Lower lobe of right lung (tissue), 2 donors: ENCODE measurements at regions not wholly inside any gene's neighbourhood (a gene's known extent, or its start where the extent isn't known, plus 50 kb on each side); places are given as distances from the start of the nearest gene placed in this dataset.

Experiments used
- ATAC-seq, 2 donors: fragments of 200-7000 bp; cut with Tn5 transposase; one replicate each; pipeline ENCODE4 v1.9.1; 2020 to 2022; ENCODE audit warnings: mild to moderate bottlenecking in 2 of 2, moderate library complexity in 2 of 2
- DNase-seq: peaks from one replicate; pipeline ENCODE4 v3.0.0-alpha.2; 2020
- H3K27ac ChIP-seq: fragments of 200-600 bp; one replicate; pipeline ENCODE4 v1.8.0; 2022
- H3K27me3 ChIP-seq: fragments of 200-600 bp; one replicate; pipeline ENCODE4 v1.8.0; 2022; ENCODE audit warnings: low read depth
- H3K36me3 ChIP-seq: fragments of 200-600 bp; one replicate; pipeline ENCODE4 v1.8.0; 2022; ENCODE audit warnings: mild to moderate bottlenecking
- H3K4me1 ChIP-seq: fragments of 200-600 bp; one replicate; pipeline ENCODE4 v1.8.0; 2022
- H3K4me3 ChIP-seq: fragments of 200-600 bp; one replicate; pipeline ENCODE4 v1.8.0; 2022; ENCODE audit warnings: mild to moderate bottlenecking
- H3K9me3 ChIP-seq: fragments of 200-600 bp; one replicate; pipeline ENCODE4 v1.8.0; 2022
- intact Hi-C: fragments of 100-400 bp; cut with DNase I; formaldehyde crosslinking; loops from one replicate; pipeline ENCODE4 v1.11.0; 2022
- TF ChIP-seq, protein P1 (sequence below): fragments of 200-600 bp; IDR thresholded peaks from one replicate; pipeline ENCODE4 v1.8.0; 2022; ENCODE audit warnings: antibody characterized with exemption, mild to moderate bottlenecking
- donor health status: DM: no; HTN: yes; CAD: no; lungs with severe emphysema.

DNA sequence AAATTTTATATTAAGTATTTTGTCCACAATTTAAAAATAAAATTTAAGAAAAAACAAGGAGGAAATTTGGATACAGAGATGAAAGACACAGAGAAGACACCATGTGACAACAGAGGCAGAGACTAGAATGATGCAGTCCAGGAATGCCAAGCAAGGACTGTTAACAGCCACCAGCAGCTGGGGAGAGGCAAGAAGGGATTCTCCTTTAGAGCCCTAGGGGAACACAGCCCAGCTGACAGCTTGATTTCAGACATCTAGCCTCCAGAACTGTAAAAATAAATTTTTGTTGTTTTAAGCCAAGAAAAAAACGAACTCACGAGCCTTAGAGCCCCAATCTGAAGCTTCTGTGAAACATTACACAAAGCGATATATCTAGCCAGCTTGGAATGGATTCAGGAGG, 198.5 kb downstream of the ZNF648 start:
- ATAC-seq (no peak), DNase-seq (no peak)
- intact Hi-C loops = no loop called here
- no peaks in the 10 kb centered on the region for H3K9me3 ChIP-seq
- no peaks in the 10 kb centered on the region for H3K4me1 ChIP-seq
- H3K4me3 ChIP-seq = no peak overlapping the region
- TF ChIP-seq, protein P1, sequence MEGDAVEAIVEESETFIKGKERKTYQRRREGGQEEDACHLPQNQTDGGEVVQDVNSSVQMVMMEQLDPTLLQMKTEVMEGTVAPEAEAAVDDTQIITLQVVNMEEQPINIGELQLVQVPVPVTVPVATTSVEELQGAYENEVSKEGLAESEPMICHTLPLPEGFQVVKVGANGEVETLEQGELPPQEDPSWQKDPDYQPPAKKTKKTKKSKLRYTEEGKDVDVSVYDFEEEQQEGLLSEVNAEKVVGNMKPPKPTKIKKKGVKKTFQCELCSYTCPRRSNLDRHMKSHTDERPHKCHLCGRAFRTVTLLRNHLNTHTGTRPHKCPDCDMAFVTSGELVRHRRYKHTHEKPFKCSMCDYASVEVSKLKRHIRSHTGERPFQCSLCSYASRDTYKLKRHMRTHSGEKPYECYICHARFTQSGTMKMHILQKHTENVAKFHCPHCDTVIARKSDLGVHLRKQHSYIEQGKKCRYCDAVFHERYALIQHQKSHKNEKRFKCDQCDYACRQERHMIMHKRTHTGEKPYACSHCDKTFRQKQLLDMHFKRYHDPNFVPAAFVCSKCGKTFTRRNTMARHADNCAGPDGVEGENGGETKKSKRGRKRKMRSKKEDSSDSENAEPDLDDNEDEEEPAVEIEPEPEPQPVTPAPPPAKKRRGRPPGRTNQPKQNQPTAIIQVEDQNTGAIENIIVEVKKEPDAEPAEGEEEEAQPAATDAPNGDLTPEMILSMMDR = no peak
- no peak overlapping the region for H3K27ac ChIP-seq
- H3K27me3 ChIP-seq = no peaks in the 10 kb centered on the region
- no peaks in the 10 kb centered on the region for H3K36me3 ChIP-seq

DNA sequence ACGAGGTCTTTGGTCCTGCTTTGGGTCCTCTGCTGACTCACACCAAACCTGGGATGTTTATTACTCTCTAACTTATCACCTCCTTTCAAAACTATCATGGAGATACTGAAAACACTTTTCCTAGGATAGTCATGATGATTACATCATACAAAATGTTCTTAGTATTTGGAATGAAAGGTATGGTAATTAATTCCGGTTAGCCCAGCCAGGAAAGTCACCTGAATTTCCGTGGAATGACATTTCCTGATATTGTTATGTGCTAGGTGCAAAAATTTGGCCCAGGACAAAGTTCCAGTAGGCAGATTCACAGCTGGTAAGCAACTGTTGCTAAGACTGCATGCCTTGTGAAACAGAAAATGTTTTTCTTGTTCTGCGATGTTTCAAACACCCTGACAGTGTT, 203.4 kb downstream of the ZNF648 start:
- ATAC-seq = no peak
- H3K36me3 ChIP-seq = no peaks in the 10 kb centered on the region
- H3K4me3 ChIP-seq = no peak overlapping the region
- no peaks in the 10 kb centered on the region for H3K27me3 ChIP-seq
- DNase-seq = no peak
- intact Hi-C loops = no loop called here
- H3K27ac ChIP-seq = no peak overlapping the region
- no peaks in the 10 kb centered on the region for H3K4me1 ChIP-seq
- H3K9me3 ChIP-seq = peaks cover 9% of the 10 kb centered on the region
- TF ChIP-seq, protein P1 = no peak
